Kidney (tissue), 13 donors: ENCODE measurements at regions not wholly inside any gene's neighbourhood (a gene's known extent, or its start where the extent isn't known, plus 50 kb on each side); places are given as distances from the start of the nearest gene placed in this dataset.

Experiments
- DNase-seq, 5 donors: peaks; one replicate each; pipeline ENCODE4 v3.0.0-alpha.2; 2013 to 2020
- FAIRE-seq: peaks from 2 replicates; lab custom pipeline; 2012; peaks lifted over from hg19 to GRCh38; lab: Jason Lieb, UNC
- H3K27ac ChIP-seq, 2 donors: one replicate each; pipeline ENCODE4 v1.7.0; 2013; ENCODE audit warnings: low read depth in 2 of 2, low read length in 2 of 2, inconsistent platforms in 1 of 2
- H3K27me3 ChIP-seq: one replicate; pipeline ENCODE4 v1.7.1; 2013; ENCODE audit warnings: low read length, inconsistent platforms; ENCODE audit not compliant: control insufficient read depth, insufficient read depth
- H3K36me3 ChIP-seq, 3 donors: one replicate each; pipeline versions ENCODE4 v1.7.0 to v1.7.1; 2013; ENCODE audit warnings: low read length in 3 of 3, control low read depth in 1 of 3, inconsistent platforms in 1 of 3; ENCODE audit not compliant: insufficient read depth in 3 of 3, control insufficient read depth in 2 of 3
- H3K4me1 ChIP-seq, 3 donors: one replicate each; pipeline versions ENCODE4 v1.7.0 to v1.7.1; 2013; ENCODE audit warnings: low read length in 3 of 3, inconsistent platforms in 1 of 3, low read depth in 1 of 3; ENCODE audit not compliant: control insufficient read depth in 2 of 3, insufficient read depth in 2 of 3
- H3K4me3 ChIP-seq, 3 donors: one replicate each; pipeline versions ENCODE4 v1.7.0 to v1.8.1; 2013; ENCODE audit warnings: low read length in 3 of 3, control low read depth in 1 of 3, inconsistent platforms in 1 of 3
- H3K9ac ChIP-seq, 3 donors: one replicate each; pipeline versions ENCODE4 v1.7.0 to v1.7.1; 2013; ENCODE audit warnings: low read length in 3 of 3, control low read depth in 1 of 3, inconsistent platforms in 1 of 3
- H3K9me3 ChIP-seq, 3 donors: one replicate each; pipeline versions ENCODE4 v1.7.0 to v1.7.1; 2013; ENCODE audit warnings: low read length in 3 of 3, control low read depth in 1 of 3, inconsistent platforms in 1 of 3; ENCODE audit not compliant: control insufficient read depth in 2 of 3, insufficient read depth in 1 of 3
- intact Hi-C: fragments of 100-400 bp; cut with DNase I; formaldehyde crosslinking; loops from one replicate; pipeline ENCODE4 v1.11.1; 2022
- TF ChIP-seq, protein P1 (sequence below): IDR thresholded peaks from 3 replicates; pipeline ENCODE4 v1.5.1; 2012; ENCODE audit warnings: mild to moderate bottlenecking, moderate library complexity, borderline replicate concordance; ENCODE audit not compliant: insufficient read depth; ENCODE audit errors: extremely low read depth
- donor health status: control.
- donor health status: control.
- donor health status: control.
- donor health status: control.
- donor health status: control.
- donor health status: DM: yes; HTN: yes; CAD: no.
- donor health status: Normal renal cell carcinoma (clear cell type).

DNA sequence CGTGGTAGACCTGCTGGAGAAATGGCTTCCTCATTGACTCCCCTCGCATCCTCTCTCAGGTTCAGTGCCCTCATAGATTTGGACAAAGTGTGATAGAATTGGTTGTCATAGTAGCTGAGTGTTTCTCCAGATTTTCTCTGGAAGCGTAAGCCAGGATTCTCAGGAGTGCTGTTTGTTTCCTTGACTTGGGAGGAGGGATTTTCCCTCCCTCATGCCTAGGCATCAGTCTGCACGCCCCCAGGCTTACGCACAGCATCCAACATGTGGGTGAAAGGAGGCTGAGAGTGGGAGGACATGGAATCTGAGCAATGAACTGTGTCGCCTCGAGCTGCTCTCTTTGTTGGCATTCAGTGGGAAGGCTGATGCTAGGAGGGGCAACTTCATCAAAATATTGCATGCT lies 503.5 kb downstream of the LTN1 start:
- Histone ChIP-seq H3K36me3 (no peaks in the 10 kb centered on the region), H3K4me1 (no peaks in the 10 kb centered on the region), H3K27me3 (no peaks in the 10 kb centered on the region), H3K27ac (no peak overlapping the region), H3K9ac (no peak overlapping the region), H3K9me3 (no peaks in the 10 kb centered on the region), H3K4me3 (no peak overlapping the region)
- intact Hi-C loops, result no loop called here
- peak in 1 of 5 donors; percentile 10 for DNase-seq
- TF ChIP-seq, protein P1, sequence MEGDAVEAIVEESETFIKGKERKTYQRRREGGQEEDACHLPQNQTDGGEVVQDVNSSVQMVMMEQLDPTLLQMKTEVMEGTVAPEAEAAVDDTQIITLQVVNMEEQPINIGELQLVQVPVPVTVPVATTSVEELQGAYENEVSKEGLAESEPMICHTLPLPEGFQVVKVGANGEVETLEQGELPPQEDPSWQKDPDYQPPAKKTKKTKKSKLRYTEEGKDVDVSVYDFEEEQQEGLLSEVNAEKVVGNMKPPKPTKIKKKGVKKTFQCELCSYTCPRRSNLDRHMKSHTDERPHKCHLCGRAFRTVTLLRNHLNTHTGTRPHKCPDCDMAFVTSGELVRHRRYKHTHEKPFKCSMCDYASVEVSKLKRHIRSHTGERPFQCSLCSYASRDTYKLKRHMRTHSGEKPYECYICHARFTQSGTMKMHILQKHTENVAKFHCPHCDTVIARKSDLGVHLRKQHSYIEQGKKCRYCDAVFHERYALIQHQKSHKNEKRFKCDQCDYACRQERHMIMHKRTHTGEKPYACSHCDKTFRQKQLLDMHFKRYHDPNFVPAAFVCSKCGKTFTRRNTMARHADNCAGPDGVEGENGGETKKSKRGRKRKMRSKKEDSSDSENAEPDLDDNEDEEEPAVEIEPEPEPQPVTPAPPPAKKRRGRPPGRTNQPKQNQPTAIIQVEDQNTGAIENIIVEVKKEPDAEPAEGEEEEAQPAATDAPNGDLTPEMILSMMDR, result no peak
- FAIRE-seq, result no peak

DNA sequence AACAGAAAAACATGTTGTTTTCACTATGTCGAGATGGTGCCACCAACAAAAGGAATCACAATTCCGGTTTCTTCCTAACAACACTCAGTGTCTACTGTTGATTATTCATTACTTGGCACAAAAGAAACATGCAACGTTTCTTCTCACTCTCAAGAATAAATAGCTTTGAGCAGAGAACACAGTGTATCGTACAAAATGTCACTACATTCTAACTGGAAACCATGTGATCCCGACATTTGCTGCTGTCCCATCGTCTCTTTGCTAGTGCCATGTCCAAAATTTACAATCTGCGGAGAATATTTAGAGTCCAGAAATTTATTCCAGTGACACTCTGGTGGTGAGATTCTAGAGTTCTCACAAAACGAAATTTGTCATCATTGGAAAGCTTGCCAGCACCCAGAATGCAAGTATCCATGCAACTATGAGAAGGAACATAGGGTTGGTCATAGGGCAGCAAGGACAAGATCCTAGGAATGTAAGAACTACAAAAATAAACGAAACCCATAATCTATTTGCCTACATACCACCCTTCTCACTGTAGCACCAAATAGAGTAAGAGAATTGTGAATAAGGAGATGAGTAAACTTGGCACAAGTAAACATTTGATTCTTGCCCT lies 505.1 kb downstream of the LTN1 start:
- no peak for FAIRE-seq
- Histone ChIP-seq H3K9ac (no peak overlapping the region), H3K36me3 (no peaks in the 10 kb centered on the region), H3K27me3 (no peaks in the 10 kb centered on the region), H3K27ac (no peak overlapping the region), H3K4me3 (no peak overlapping the region), H3K4me1 (no peaks in the 10 kb centered on the region), H3K9me3 (no peaks in the 10 kb centered on the region)
- DNase-seq, result no peak
- intact Hi-C loops, result no loop called here
- TF ChIP-seq, protein P1, result no peak

DNA sequence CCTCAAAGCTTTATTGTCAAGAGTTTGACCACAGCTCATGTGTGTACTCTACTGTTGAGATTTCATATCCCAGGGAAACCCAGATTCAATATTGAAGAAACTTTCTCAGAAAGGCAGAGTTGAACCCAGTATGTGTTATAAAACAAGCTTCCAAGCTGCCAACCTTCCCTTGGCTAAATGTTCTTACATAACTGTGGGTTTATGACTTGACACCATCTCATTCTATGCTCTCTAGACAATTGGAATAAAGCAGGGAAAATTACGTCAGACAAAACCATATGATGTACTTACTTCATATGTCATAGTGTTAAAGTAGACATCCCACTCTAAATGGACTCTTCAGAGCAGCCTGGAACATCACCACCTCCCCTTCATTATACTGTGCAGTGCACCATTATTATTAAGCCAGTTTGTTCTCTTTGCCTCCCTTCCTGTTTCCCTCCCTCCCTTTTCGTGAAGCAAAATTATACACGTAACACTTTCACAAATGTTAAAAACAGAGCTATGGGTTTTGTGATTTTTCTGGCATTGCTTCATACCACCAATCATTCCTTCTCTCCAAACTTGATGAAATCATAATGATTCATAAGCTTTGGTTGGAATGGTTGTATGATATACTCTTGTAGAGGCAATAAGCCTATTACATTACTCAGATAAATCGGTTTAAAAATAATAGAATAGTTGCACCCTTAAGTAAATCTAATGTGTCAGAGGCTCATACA lies 507.2 kb downstream of the LTN1 start:
- H3K27me3 ChIP-seq, result no peaks in the 10 kb centered on the region

More for the DNA sequence above, 507.2 kb downstream of the LTN1 start:
- Histone ChIP-seq H3K4me1 (no peaks in the 10 kb centered on the region), H3K9ac (no peak overlapping the region), H3K36me3 (no peaks in the 10 kb centered on the region), H3K4me3 (no peak overlapping the region), H3K27ac (no peak overlapping the region), H3K9me3 (no peaks in the 10 kb centered on the region)
- DNase-seq, result no peak
- no peak for FAIRE-seq
- TF ChIP-seq, protein P1, result no peak
- intact Hi-C loops, result no loop called here
